ENCODE measurements at regions not wholly inside any gene's neighbourhood (a gene's known extent, or its start where the extent isn't known, plus 50 kb on each side); places are given as distances from the start of the nearest gene placed in this dataset.

GRCh38 chr1:29497395-29498125 is 261.2 kb downstream of the PTPRU start:
- no peaks in the 10 kb centered on the region for H3K4me1 Mint-ChIP-seq (ENCODE audit: unreplicated experiment)
- H3K4me3 Mint-ChIP-seq (ENCODE audit: unreplicated experiment) = no peak overlapping the region
- peaks cover 3% of the 10 kb centered on the region for H3K36me3 Mint-ChIP-seq (ENCODE audit: low read depth, unreplicated experiment)
- H3K27me3 Mint-ChIP-seq (ENCODE audit: unreplicated experiment) = peaks cover 3% of the 10 kb centered on the region
- H3K9me3 Mint-ChIP-seq (ENCODE audit: unreplicated experiment) = no peaks in the 10 kb centered on the region
- TF ChIP-seq, protein P1, sequence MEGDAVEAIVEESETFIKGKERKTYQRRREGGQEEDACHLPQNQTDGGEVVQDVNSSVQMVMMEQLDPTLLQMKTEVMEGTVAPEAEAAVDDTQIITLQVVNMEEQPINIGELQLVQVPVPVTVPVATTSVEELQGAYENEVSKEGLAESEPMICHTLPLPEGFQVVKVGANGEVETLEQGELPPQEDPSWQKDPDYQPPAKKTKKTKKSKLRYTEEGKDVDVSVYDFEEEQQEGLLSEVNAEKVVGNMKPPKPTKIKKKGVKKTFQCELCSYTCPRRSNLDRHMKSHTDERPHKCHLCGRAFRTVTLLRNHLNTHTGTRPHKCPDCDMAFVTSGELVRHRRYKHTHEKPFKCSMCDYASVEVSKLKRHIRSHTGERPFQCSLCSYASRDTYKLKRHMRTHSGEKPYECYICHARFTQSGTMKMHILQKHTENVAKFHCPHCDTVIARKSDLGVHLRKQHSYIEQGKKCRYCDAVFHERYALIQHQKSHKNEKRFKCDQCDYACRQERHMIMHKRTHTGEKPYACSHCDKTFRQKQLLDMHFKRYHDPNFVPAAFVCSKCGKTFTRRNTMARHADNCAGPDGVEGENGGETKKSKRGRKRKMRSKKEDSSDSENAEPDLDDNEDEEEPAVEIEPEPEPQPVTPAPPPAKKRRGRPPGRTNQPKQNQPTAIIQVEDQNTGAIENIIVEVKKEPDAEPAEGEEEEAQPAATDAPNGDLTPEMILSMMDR (IDR thresholded peaks at IDR 0.05; ENCODE audit: unreplicated experiment) = no peak
- DNase-seq (ENCODE audit: low spot score) = no peak
- no peak overlapping the region for H3K27ac Mint-ChIP-seq (ENCODE audit: unreplicated experiment)

DNA sequence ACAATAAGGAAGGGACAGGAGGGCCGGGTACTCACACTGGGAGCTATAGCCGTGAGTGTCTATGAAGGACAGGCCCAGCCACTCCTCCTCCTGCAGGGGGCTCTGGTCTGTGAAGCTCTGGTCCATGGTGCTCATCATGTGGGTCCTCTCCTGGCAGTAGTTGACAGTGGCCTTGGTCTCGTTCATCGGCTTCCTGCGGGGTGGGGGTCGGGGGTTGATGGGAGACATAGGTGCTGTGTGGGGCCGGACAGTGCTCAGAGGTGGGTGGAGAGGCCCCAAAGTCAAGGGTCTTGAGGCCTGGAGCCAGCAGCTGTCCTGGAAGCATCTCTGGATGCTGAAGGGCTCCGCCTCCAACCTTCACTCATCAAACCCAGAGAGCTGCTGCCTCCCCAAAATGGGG is 260.4 kb downstream of the PTPRU start:
- no peak overlapping the region for H3K4me3 Mint-ChIP-seq (ENCODE audit: unreplicated experiment)
- H3K27ac Mint-ChIP-seq (ENCODE audit: unreplicated experiment) = no peak overlapping the region
- DNase-seq (ENCODE audit: low spot score) = no peak
- H3K36me3 Mint-ChIP-seq (ENCODE audit: low read depth, unreplicated experiment) = peaks cover 3% of the 10 kb centered on the region
- H3K27me3 Mint-ChIP-seq (ENCODE audit: unreplicated experiment) = peaks cover 3% of the 10 kb centered on the region
- H3K9me3 Mint-ChIP-seq (ENCODE audit: unreplicated experiment) = no peaks in the 10 kb centered on the region
- no peaks in the 10 kb centered on the region for H3K4me1 Mint-ChIP-seq (ENCODE audit: unreplicated experiment)
- TF ChIP-seq, protein P1 (IDR thresholded peaks at IDR 0.05; ENCODE audit: unreplicated experiment) = no peak

GRCh38 chr1:29490204-29490934 is 254.0 kb downstream of the PTPRU start:
- Mint-ChIP-seq H3K4me1 (ENCODE audit: unreplicated experiment) (no peaks in the 10 kb centered on the region), H3K4me3 (ENCODE audit: unreplicated experiment) (no peak overlapping the region), H3K36me3 (ENCODE audit: low read depth, unreplicated experiment) (peaks cover 4% of the 10 kb centered on the region), H3K9me3 (ENCODE audit: unreplicated experiment) (no peaks in the 10 kb centered on the region), H3K27ac (ENCODE audit: unreplicated experiment) (no peak overlapping the region), H3K27me3 (ENCODE audit: unreplicated experiment) (no peaks in the 10 kb centered on the region)
- DNase-seq (ENCODE audit: low spot score) = no peak
- TF ChIP-seq, protein P1 (IDR thresholded peaks at IDR 0.05; ENCODE audit: unreplicated experiment) = no peak

DNA sequence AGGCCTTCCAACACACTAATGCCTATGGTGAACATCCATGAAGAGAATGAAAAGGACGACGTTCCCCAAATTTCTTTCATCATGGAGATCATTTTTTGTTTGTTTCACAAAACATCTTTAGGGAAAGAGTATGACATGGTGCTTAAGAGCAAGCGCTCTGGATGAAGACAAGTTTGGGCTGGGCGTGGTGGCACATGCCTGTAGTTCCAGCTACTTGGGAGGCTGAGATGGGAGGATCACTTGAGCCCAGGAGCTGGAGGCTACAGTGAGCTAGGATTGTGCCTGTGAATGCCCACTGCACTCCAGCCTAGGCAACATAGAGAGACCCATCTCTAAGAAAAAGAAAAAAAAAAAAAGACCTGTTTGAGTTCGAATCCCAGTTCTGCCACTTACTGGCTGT is 253.1 kb downstream of the PTPRU start:
- TF ChIP-seq, protein P1 (IDR thresholded peaks at IDR 0.05; ENCODE audit: unreplicated experiment) = no peak
- no peak overlapping the region for H3K4me3 Mint-ChIP-seq (ENCODE audit: unreplicated experiment)
- no peak for DNase-seq (ENCODE audit: low spot score)
- no peaks in the 10 kb centered on the region for H3K4me1 Mint-ChIP-seq (ENCODE audit: unreplicated experiment)
- H3K27me3 Mint-ChIP-seq (ENCODE audit: unreplicated experiment) = no peaks in the 10 kb centered on the region
- H3K27ac Mint-ChIP-seq (ENCODE audit: unreplicated experiment) = no peak overlapping the region
- peaks cover 4% of the 10 kb centered on the region for H3K36me3 Mint-ChIP-seq (ENCODE audit: low read depth, unreplicated experiment)
- H3K9me3 Mint-ChIP-seq (ENCODE audit: unreplicated experiment) = no peaks in the 10 kb centered on the region

GRCh38 chr1:29488794-29489311 is 252.5 kb downstream of the PTPRU start:
- TF ChIP-seq, protein P1 (IDR thresholded peaks at IDR 0.05; ENCODE audit: unreplicated experiment) = no peak
- Mint-ChIP-seq H3K4me3 (ENCODE audit: unreplicated experiment) (no peak overlapping the region), H3K36me3 (ENCODE audit: low read depth, unreplicated experiment) (peaks cover 4% of the 10 kb centered on the region), H3K4me1 (ENCODE audit: unreplicated experiment) (no peaks in the 10 kb centered on the region), H3K9me3 (ENCODE audit: unreplicated experiment) (no peaks in the 10 kb centered on the region), H3K27ac (ENCODE audit: unreplicated experiment) (no peak overlapping the region), H3K27me3 (ENCODE audit: unreplicated experiment) (no peaks in the 10 kb centered on the region)
- DNase-seq (ENCODE audit: low spot score) = no peak

All from endothelial cell (in vitro differentiated cells).